ES-I3 (cell line): ENCODE measurements at regions not wholly inside any gene's neighbourhood (a gene's known extent, or its start where the extent isn't known, plus 50 kb on each side); places are given as distances from the start of the nearest gene placed in this dataset.

Source experiments
- H3K36me3 ChIP-seq: 2 replicates; pipeline ENCODE4 v1.6.1; 2013; ENCODE audit warnings: mild to moderate bottlenecking, low read length, control low read depth, moderate library complexity; ENCODE audit not compliant: insufficient read depth
- H3K4me1 ChIP-seq: 2 replicates; pipeline ENCODE4 v1.6.1; 2013; ENCODE audit warnings: mild to moderate bottlenecking, control low read depth, low read length; ENCODE audit not compliant: insufficient read depth
- H3K9ac ChIP-seq: 2 replicates; pipeline ENCODE4 v1.6.1; 2013; ENCODE audit warnings: low read depth, mild to moderate bottlenecking, low read length, moderate library complexity
- H3K9me3 ChIP-seq: 2 replicates; pipeline ENCODE4 v1.6.1; 2013; ENCODE audit warnings: mild to moderate bottlenecking, low read length, moderate library complexity; ENCODE audit not compliant: control insufficient read depth, insufficient read depth

- no peak overlapping the region for H3K9ac ChIP-seq
- H3K4me1 ChIP-seq, result no peaks in the 10 kb centered on the region
- H3K36me3 ChIP-seq, result no peaks in the 10 kb centered on the region
- no peaks in the 10 kb centered on the region for H3K9me3 ChIP-seq
Measured at GRCh38 chr10:128281343-128281742, 155.1 kb upstream of the MKI67 start.

GRCh38 chr10:128281861-128282260 is 155.6 kb upstream of the MKI67 start:
- Histone ChIP-seq H3K9me3 (no peaks in the 10 kb centered on the region), H3K36me3 (no peaks in the 10 kb centered on the region), H3K9ac (no peak overlapping the region), H3K4me1 (no peaks in the 10 kb centered on the region)

GRCh38 chr10:128286141-128286761 is 160.0 kb upstream of the MKI67 start:
- no peaks in the 10 kb centered on the region for H3K36me3 ChIP-seq
- no peaks in the 10 kb centered on the region for H3K4me1 ChIP-seq
- peak overlapping the region; percentile 48; the same call in 1 of the 2 replicates for H3K9ac ChIP-seq
- H3K9me3 ChIP-seq, result 0 out of 2 replicates have a peak, but pooled peaks cover 3% of the 10 kb centered on the region

GRCh38 chr10:128286762-128287500 is 160.7 kb upstream of the MKI67 start:
- 0 out of 2 replicates have a peak, but pooled peaks cover 3% of the 10 kb centered on the region for H3K9me3 ChIP-seq
- H3K36me3 ChIP-seq, result no peaks in the 10 kb centered on the region
- H3K4me1 ChIP-seq, result no peaks in the 10 kb centered on the region
- peak overlapping the region; percentile 48; the same call in 1 of the 2 replicates for H3K9ac ChIP-seq

- Histone ChIP-seq H3K36me3 (no peaks in the 10 kb centered on the region), H3K9ac (no peak overlapping the region), H3K4me1 (no peaks in the 10 kb centered on the region), H3K9me3 (0 out of 2 replicates have a peak, but pooled peaks cover 3% of the 10 kb centered on the region)
Measured at GRCh38 chr10:128287921-128288320, 161.7 kb upstream of the MKI67 start.

- Histone ChIP-seq H3K36me3 (no peaks in the 10 kb centered on the region), H3K9me3 (0 out of 2 replicates have a peak, but pooled peaks cover 3% of the 10 kb centered on the region), H3K9ac (no peak overlapping the region), H3K4me1 (no peaks in the 10 kb centered on the region)
Measured at GRCh38 chr10:128289621-128290020, 163.4 kb upstream of the MKI67 start.

- no peaks in the 10 kb centered on the region for H3K4me1 ChIP-seq
- no peaks in the 10 kb centered on the region for H3K36me3 ChIP-seq
- H3K9ac ChIP-seq, result no peak overlapping the region
- 0 out of 2 replicates have a peak, but pooled peaks cover 3% of the 10 kb centered on the region for H3K9me3 ChIP-seq
Measured at GRCh38 chr10:128295003-128295402, 168.8 kb upstream of the MKI67 start.

GRCh38 chr10:128296253-128297007 is 170.2 kb upstream of the MKI67 start:
- H3K4me1 ChIP-seq, result no peaks in the 10 kb centered on the region
- H3K36me3 ChIP-seq, result no peaks in the 10 kb centered on the region
- no peaks in the 10 kb centered on the region for H3K9me3 ChIP-seq
- H3K9ac ChIP-seq, result no peak overlapping the region

GRCh38 chr10:128297709-128298378 is 171.6 kb upstream of the MKI67 start:
- Histone ChIP-seq H3K36me3 (no peaks in the 10 kb centered on the region), H3K4me1 (no peaks in the 10 kb centered on the region), H3K9me3 (peaks cover 4% of the 10 kb centered on the region; the same call in 1 of the 2 replicates), H3K9ac (no peak overlapping the region)

- Histone ChIP-seq H3K36me3 (no peaks in the 10 kb centered on the region), H3K4me1 (no peaks in the 10 kb centered on the region), H3K9ac (no peak overlapping the region), H3K9me3 (peaks cover 4% of the 10 kb centered on the region; the same call in 1 of the 2 replicates)
Measured at GRCh38 chr10:128298587-128298986, 172.4 kb upstream of the MKI67 start.

GRCh38 chr10:128300290-128300824 is 174.1 kb upstream of the MKI67 start:
- H3K9me3 ChIP-seq, result peaks cover 4% of the 10 kb centered on the region; the same call in 1 of the 2 replicates
- no peaks in the 10 kb centered on the region for H3K36me3 ChIP-seq
- H3K4me1 ChIP-seq, result no peaks in the 10 kb centered on the region
- H3K9ac ChIP-seq, result no peak overlapping the region

GRCh38 chr10:128301051-128301450 is 174.8 kb upstream of the MKI67 start:
- Histone ChIP-seq H3K9ac (no peak overlapping the region), H3K9me3 (peaks cover 4% of the 10 kb centered on the region; the same call in 1 of the 2 replicates), H3K4me1 (no peaks in the 10 kb centered on the region), H3K36me3 (no peaks in the 10 kb centered on the region)

- peaks cover 4% of the 10 kb centered on the region for H3K9me3 ChIP-seq
- H3K9ac ChIP-seq, result no peak overlapping the region
- H3K36me3 ChIP-seq, result no peaks in the 10 kb centered on the region
- no peaks in the 10 kb centered on the region for H3K4me1 ChIP-seq
Measured at GRCh38 chr10:128302808-128303207, 176.6 kb upstream of the MKI67 start.

- H3K4me1 ChIP-seq, result no peaks in the 10 kb centered on the region
- H3K9ac ChIP-seq, result no peak overlapping the region
- H3K9me3 ChIP-seq, result peaks cover 4% of the 10 kb centered on the region
- no peaks in the 10 kb centered on the region for H3K36me3 ChIP-seq
Measured at GRCh38 chr10:128304271-128304670, 178.0 kb upstream of the MKI67 start.
